ENCODE measurements at regions not wholly inside any gene's neighbourhood (a gene's known extent, or its start where the extent isn't known, plus 50 kb on each side); places are given as distances from the start of the nearest gene placed in this dataset.

- H3K4me2 ChIP-seq (replicated peaks; ENCODE audit: low read depth, low read length, poor library complexity, severe bottlenecking) = no peak overlapping the region
- Mint-ChIP-seq H3K27ac (no peak overlapping the region), H3K9me3 (ENCODE audit: insufficient read depth) (no peaks in the 10 kb centered on the region), H3K27me3 (no peaks in the 10 kb centered on the region), H3K4me1 (no peaks in the 10 kb centered on the region), H3K4me3 (no peak overlapping the region)
- no peak overlapping the region for H3K9ac ChIP-seq (ENCODE audit: low read length)
- no peak overlapping the region for H2AFZ ChIP-seq (ENCODE audit: insufficient read depth, low read depth, low read length, poor library complexity, severe bottlenecking)
- no peaks in the 10 kb centered on the region for H3K36me3 ChIP-seq (replicated peaks in 1 of 2; ENCODE audit: control extremely low read depth in 1 of 2, control insufficient read depth in 1 of 2, extremely low read depth in 1 of 2, insufficient read depth in 2 of 2, low read length in 1 of 2)
- intact Hi-C loops (cut with micrococcal nuclease) = no loop called here
- CTCF ChIA-PET = interaction anchor here (0.7 kb wide), 1 partner anchor 8 kb away, joined by 3 read pairs; no protein-coding TSS in a partner anchor
- H4K20me1 ChIP-seq (ENCODE audit: control insufficient read depth, insufficient read depth, low read length, poor library complexity, severe bottlenecking) = no peaks in the 10 kb centered on the region
- no peak for TF ChIP-seq CTCF (IDR thresholded peaks at IDR 0.05)
- TF ChIP-seq EZH2 (IDR thresholded peaks at IDR 0.05; ENCODE audit: borderline replicate concordance, insufficient read depth, low read depth, low read length, poor library complexity, severe bottlenecking) = no peak
- no peaks in the 10 kb centered on the region for H3K27me3 ChIP-seq (replicated peaks in 1 of 4; ENCODE audit: control extremely low read depth in 1 of 4, control insufficient read depth in 3 of 4, insufficient read depth in 4 of 4, low read length in 3 of 4)
- H3K79me2 ChIP-seq (ENCODE audit: control insufficient read depth, insufficient read depth, low read length) = no peaks in the 10 kb centered on the region
- POLR2A ChIA-PET = no interaction called here
- ATAC-seq (ENCODE audit: low read depth) = no peak
- H3K27ac ChIP-seq (ENCODE audit: low read length in 2 of 2) = no peak overlapping the region
- DNase-seq = no peak
- peaks cover 0 to 4% (median 1%) of the 10 kb centered on the region in 3 donors for H3K9me3 ChIP-seq (ENCODE audit: control extremely low read depth in 1 of 3, control insufficient read depth in 2 of 3, insufficient read depth in 1 of 3, low read length in 2 of 3)
- H3K4me1 ChIP-seq (ENCODE audit: control insufficient read depth in 2 of 2, insufficient read depth in 2 of 2, low read length in 2 of 2) = no peaks in the 10 kb centered on the region
- H3K4me3 ChIP-seq (ENCODE audit: control extremely low read depth in 1 of 5, extremely low read depth in 1 of 5, insufficient read depth in 1 of 5, low read depth in 2 of 5, low read length in 4 of 5) = no peak overlapping the region
- WGBS (ENCODE audit: insufficient coverage) = no CpG with 5 or more reads among the region's 2 CpGs
These were observed 73.8 kb downstream of the SLITRK6 start for GRCh38 chr13:85725433-85725832.

GRCh38 chr13:85724546-85725432, 74.4 kb downstream of the SLITRK6 start:
- ATAC-seq (ENCODE audit: low read depth) = no peak
- H3K9me3 ChIP-seq (ENCODE audit: control extremely low read depth in 1 of 3, control insufficient read depth in 2 of 3, insufficient read depth in 1 of 3, low read length in 2 of 3) = peaks cover 0 to 4% (median 1%) of the 10 kb centered on the region in 3 donors

More at GRCh38 chr13:85724546-85725432, 74.4 kb downstream of the SLITRK6 start:
- Mint-ChIP-seq H3K9me3 (ENCODE audit: insufficient read depth) (no peaks in the 10 kb centered on the region), H3K27ac (no peak overlapping the region), H3K4me3 (no peak overlapping the region), H3K27me3 (no peaks in the 10 kb centered on the region), H3K4me1 (no peaks in the 10 kb centered on the region)
- intact Hi-C loops (cut with micrococcal nuclease) = no loop called here
- no peaks in the 10 kb centered on the region for H3K79me2 ChIP-seq (ENCODE audit: control insufficient read depth, insufficient read depth, low read length)
- ChIA-PET POLR2A (no interaction called here), CTCF (interaction anchor here (0.7 kb wide), 1 partner anchor 9 kb away, joined by 3 read pairs; no protein-coding TSS in a partner anchor)
- no peaks in the 10 kb centered on the region for H4K20me1 ChIP-seq (ENCODE audit: control insufficient read depth, insufficient read depth, low read length, poor library complexity, severe bottlenecking)
- no peak for DNase-seq
- no peaks in the 10 kb centered on the region for H3K36me3 ChIP-seq (replicated peaks in 1 of 2; ENCODE audit: control extremely low read depth in 1 of 2, control insufficient read depth in 1 of 2, extremely low read depth in 1 of 2, insufficient read depth in 2 of 2, low read length in 1 of 2)
- no peak overlapping the region for H3K4me2 ChIP-seq (replicated peaks; ENCODE audit: low read depth, low read length, poor library complexity, severe bottlenecking)
- no peak overlapping the region for H3K27ac ChIP-seq (ENCODE audit: low read length in 2 of 2)
- TF ChIP-seq EZH2 (IDR thresholded peaks at IDR 0.05; ENCODE audit: borderline replicate concordance, insufficient read depth, low read depth, low read length, poor library complexity, severe bottlenecking) (no peak), CTCF (IDR thresholded peaks at IDR 0.05) (no peak)
- WGBS (ENCODE audit: insufficient coverage) = 95% methylated on average over 6 of the region's 12 CpGs
- H3K4me1 ChIP-seq (ENCODE audit: control insufficient read depth in 2 of 2, insufficient read depth in 2 of 2, low read length in 2 of 2) = no peaks in the 10 kb centered on the region
- H3K9ac ChIP-seq (ENCODE audit: low read length) = no peak overlapping the region
- no peak overlapping the region for H2AFZ ChIP-seq (ENCODE audit: insufficient read depth, low read depth, low read length, poor library complexity, severe bottlenecking)
- H3K4me3 ChIP-seq (ENCODE audit: control extremely low read depth in 1 of 5, extremely low read depth in 1 of 5, insufficient read depth in 1 of 5, low read depth in 2 of 5, low read length in 4 of 5) = no peak overlapping the region
- no peaks in the 10 kb centered on the region for H3K27me3 ChIP-seq (replicated peaks in 1 of 4; ENCODE audit: control extremely low read depth in 1 of 4, control insufficient read depth in 3 of 4, insufficient read depth in 4 of 4, low read length in 3 of 4)

Data from B cell (primary cell).